ENCODE measurements at regions not wholly inside any gene's neighbourhood (a gene's known extent, or its start where the extent isn't known, plus 50 kb on each side); places are given as distances from the start of the nearest gene placed in this dataset.

- Histone ChIP-seq H3K36me3 (ENCODE audit: control insufficient read depth in 2 of 2, insufficient read depth in 2 of 2, low read length in 1 of 2) (no peaks in the 10 kb centered on the region), H3K4me1 (ENCODE audit: control insufficient read depth, insufficient read depth, low read length) (no peaks in the 10 kb centered on the region), H3K27me3 (replicated peaks in 1 of 2; ENCODE audit: control insufficient read depth in 2 of 2, insufficient read depth in 2 of 2, low read length in 1 of 2) (peaks cover 0 to 7% of the 10 kb centered on the region in 2 experiments; a peak in 2 of 4 replicates), H4K20me1 (ENCODE audit: control insufficient read depth, insufficient read depth) (no peaks in the 10 kb centered on the region), H3K79me2 (ENCODE audit: control insufficient read depth, insufficient read depth, low read length) (no peaks in the 10 kb centered on the region), H3K4me3 (no peak overlapping the region), H3K9ac (ENCODE audit: control insufficient read depth, insufficient read depth, low read length) (no peak overlapping the region), H3K4me2 (ENCODE audit: control insufficient read depth, insufficient read depth) (no peak overlapping the region), H3K9me3 (replicated peaks; ENCODE audit: control insufficient read depth, insufficient read depth, low read length) (no peaks in the 10 kb centered on the region), H3K27ac (ENCODE audit: control insufficient read depth, insufficient read depth) (no peak overlapping the region), H2AFZ (ENCODE audit: control insufficient read depth, low read depth, low read length) (no peak overlapping the region)
- SMC1A ChIA-PET (ENCODE audit: uncharacterized antibody, unreplicated experiment) = no interaction called here
- RAD21 ChIA-PET (ENCODE audit: unreplicated experiment) = no interaction called here
- no peak for FAIRE-seq
- CTCF ChIA-PET = no interaction called here
- no TSS peak for BruUV-seq (replicated peaks)
- no peak for ATAC-seq
- WGBS (ENCODE audit: insufficient coverage, insufficient replicate concordance, low lambda C conversion rate, missing lambda C conversion rate) = 72% methylated on average over 14 of the region's 14 CpGs
- in situ Hi-C loops (cut with MboI) (no loop called here), intact Hi-C loops (cut with micrococcal nuclease; ENCODE audit: unreplicated experiment) (no loop called here)
- TF ChIP-seq IRF4 (IDR thresholded peaks at IDR 0.05; ENCODE audit: low read depth, low read length) (no peak), IRF5 (IDR thresholded peaks at IDR 0.05; ENCODE audit: borderline replicate concordance) (no peak), NFXL1 (IDR thresholded peaks at IDR 0.05; ENCODE audit: borderline replicate concordance) (no peak), PAX5 (IDR thresholded peaks at IDR 0.05; ENCODE audit: borderline replicate concordance, low read depth, low read length) (no peak), SREBF1 (IDR thresholded peaks at IDR 0.05; ENCODE audit: low read length) (no peak), CHD4 (IDR thresholded peaks at IDR 0.05) (no peak), LARP7 (IDR thresholded peaks at IDR 0.05) (no peak), ZBTB11 (CRISPR knock-in tag; IDR thresholded peaks at IDR 0.05) (no peak), BHLHE40 (IDR thresholded peaks at IDR 0.05; ENCODE audit: borderline replicate concordance in 1 of 2, low read depth in 2 of 2, low read length in 1 of 2) (no peak), RBBP5 (conservative IDR thresholded peaks at IDR 0.05) (no peak), RELB (IDR thresholded peaks at IDR 0.05; ENCODE audit: low read depth) (no peak), CEBPZ (IDR thresholded peaks at IDR 0.05; ENCODE audit: low read depth, low read length) (no peak)
- no peak for DNase-seq (ENCODE audit: low read depth, low spot score)
- POLR2A ChIA-PET = no interaction called here
Observed at GRCh38 chr2:236341067-236341466, 76.9 kb upstream of the ASB18 start.
